Sigmoid colon (tissue), 6 donors: ENCODE measurements at regions not wholly inside any gene's neighbourhood (a gene's known extent, or its start where the extent isn't known, plus 50 kb on each side); places are given as distances from the start of the nearest gene placed in this dataset.

ENCODE experiments used
- DNase-seq: peaks from one replicate; pipeline ENCODE4 v3.0.0-alpha.2; 2019
- H3K27ac ChIP-seq, 4 donors: fragments of 200-600 bp; sonication (generic); one replicate each; pipeline ENCODE4 v1.5.1; 2016 to 2019; ENCODE audit warnings: mild to moderate bottlenecking in 1 of 4
- H3K27me3 ChIP-seq, 3 donors: fragments of 200-600 bp; sonication (generic); one replicate each; pipeline ENCODE4 v1.5.1; 2019; ENCODE audit warnings: mild to moderate bottlenecking in 1 of 3
- H3K36me3 ChIP-seq, 4 donors: fragments of 200-600 bp; sonication (generic); one replicate each; pipeline ENCODE4 v1.5.1; 2016 to 2019
- H3K4me1 ChIP-seq, 4 donors: fragments of 200-600 bp; sonication (generic); one replicate each; pipeline ENCODE4 v1.5.1; 2017 to 2019
- H3K4me3 ChIP-seq, 4 donors: fragments of 200-600 bp; sonication (generic); one replicate each; pipeline ENCODE4 v1.5.1; 2017 to 2019; ENCODE audit warnings: mild to moderate bottlenecking in 2 of 4, moderate library complexity in 1 of 4
- H3K9me3 ChIP-seq, 4 donors: fragments of 200-600 bp in 3 of 4; sonication (generic) in 3 of 4; one replicate each; pipeline versions ENCODE4 v1.5.1 to v1.6.1; 2013 to 2019
- EP300 ChIP-seq, 4 donors: sonication (generic); formaldehyde crosslinking; IDR thresholded peaks; one replicate each; pipeline ENCODE4 v1.6.1; 2017; ENCODE audit warnings: antibody characterized with exemption in 4 of 4
- POLR2A ChIP-seq, 2 donors: fragments of 450-650 bp; IDR thresholded peaks; one replicate each; pipeline ENCODE4 v1.6.1; 2016; ENCODE audit warnings: antibody characterized with exemption in 2 of 2, mild to moderate bottlenecking in 2 of 2, moderate library complexity in 2 of 2
- POLR2AphosphoS5 ChIP-seq, 4 donors: sonication (generic); formaldehyde crosslinking; IDR thresholded peaks; one replicate each; pipeline ENCODE4 v1.6.1; 2017; ENCODE audit warnings: antibody characterized with exemption in 4 of 4
- WGBS, 2 donors: extraction: QIAGEN DNeasy Blood & Tissue Kit; methylation state at CpG; one replicate each; pipeline ENCODE4 v1.1.7; 2013; 5-methylcytosine and 5-hydroxymethylcytosine counted together
- intact Hi-C: fragments of 100-400 bp; cut with DNase I; formaldehyde crosslinking; loops from one replicate; pipeline ENCODE4 v1.15.1; 2023
- TF ChIP-seq, protein P1 (sequence below), 4 experiments: fragments of 450-650 bp in 3 of 4; fragments of 200-600 bp in 1 of 4; IDR thresholded peaks; one replicate each; pipeline ENCODE4 v1.5.1; 2016 to 2019; ENCODE audit warnings: antibody characterized with exemption in 4 of 4, mild to moderate bottlenecking in 3 of 4, moderate library complexity in 2 of 4
- donor health status: healthy with polysubstance abuse.
- donor health status: healthy.

DNA sequence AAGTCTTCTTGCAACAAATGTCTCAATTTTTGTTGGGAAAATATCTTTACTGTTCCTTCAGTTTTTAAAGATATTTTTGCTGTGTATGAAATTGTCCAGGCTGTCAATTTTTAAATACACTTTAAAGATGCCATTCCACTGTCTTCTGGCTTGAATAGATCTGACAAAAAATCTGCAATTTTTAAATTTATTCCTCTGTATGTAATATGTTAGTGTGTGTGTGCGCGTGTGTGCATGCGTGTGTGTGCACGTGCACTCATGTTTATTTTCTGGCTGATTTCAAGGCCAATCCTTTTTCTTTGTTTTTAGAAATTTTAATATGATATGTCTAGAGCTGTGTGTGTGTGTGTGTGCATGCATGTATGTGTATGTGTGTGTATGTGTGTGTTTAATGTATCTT is 263.2 kb upstream of the SESN3 start:
- no peaks in the 10 kb centered on the region for H3K9me3 ChIP-seq
- DNase-seq: no peak
- H3K27me3 ChIP-seq: no peaks in the 10 kb centered on the region
- H3K4me3 ChIP-seq: no peak overlapping the region
- H3K4me1 ChIP-seq: no peaks in the 10 kb centered on the region
- no peaks in the 10 kb centered on the region for H3K36me3 ChIP-seq
- intact Hi-C loops: no loop called here
- WGBS, 2 donors: 95 to 98% methylated on average over 4 of the region's 4 CpGs
- no peak overlapping the region for H3K27ac ChIP-seq
- TF ChIP-seq EP300 (IDR thresholded peaks at IDR 0.05) (no peak), POLR2AphosphoS5 (IDR thresholded peaks at IDR 0.05) (no peak), POLR2A (IDR thresholded peaks at IDR 0.05) (no peak)
- TF ChIP-seq, protein P1, sequence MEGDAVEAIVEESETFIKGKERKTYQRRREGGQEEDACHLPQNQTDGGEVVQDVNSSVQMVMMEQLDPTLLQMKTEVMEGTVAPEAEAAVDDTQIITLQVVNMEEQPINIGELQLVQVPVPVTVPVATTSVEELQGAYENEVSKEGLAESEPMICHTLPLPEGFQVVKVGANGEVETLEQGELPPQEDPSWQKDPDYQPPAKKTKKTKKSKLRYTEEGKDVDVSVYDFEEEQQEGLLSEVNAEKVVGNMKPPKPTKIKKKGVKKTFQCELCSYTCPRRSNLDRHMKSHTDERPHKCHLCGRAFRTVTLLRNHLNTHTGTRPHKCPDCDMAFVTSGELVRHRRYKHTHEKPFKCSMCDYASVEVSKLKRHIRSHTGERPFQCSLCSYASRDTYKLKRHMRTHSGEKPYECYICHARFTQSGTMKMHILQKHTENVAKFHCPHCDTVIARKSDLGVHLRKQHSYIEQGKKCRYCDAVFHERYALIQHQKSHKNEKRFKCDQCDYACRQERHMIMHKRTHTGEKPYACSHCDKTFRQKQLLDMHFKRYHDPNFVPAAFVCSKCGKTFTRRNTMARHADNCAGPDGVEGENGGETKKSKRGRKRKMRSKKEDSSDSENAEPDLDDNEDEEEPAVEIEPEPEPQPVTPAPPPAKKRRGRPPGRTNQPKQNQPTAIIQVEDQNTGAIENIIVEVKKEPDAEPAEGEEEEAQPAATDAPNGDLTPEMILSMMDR (IDR thresholded peaks at IDR 0.05): no peak

DNA sequence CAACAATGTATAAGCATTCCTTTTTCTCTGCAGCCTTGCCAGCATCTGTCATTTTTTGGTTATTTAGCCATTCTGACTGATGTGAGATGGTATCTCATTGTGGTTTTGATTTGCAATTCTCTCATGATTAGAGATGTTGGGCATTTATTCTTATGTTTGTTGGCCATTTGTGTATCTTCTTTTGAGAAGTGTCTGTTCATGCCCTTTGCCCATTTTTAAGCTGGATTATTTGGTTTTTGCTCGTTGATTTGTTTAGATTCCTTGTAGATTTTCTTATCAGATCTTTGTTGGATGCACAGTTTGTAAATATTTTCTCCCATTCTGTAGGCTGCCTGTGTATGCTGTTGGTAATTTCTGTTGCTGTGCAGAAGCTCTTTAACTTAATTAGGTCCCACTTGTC is 259.6 kb upstream of the SESN3 start:
- intact Hi-C loops: no loop called here
- WGBS, 2 donors: 23 to 77% methylated on average over 1 of the region's 1 CpG
- TF ChIP-seq POLR2A (IDR thresholded peaks at IDR 0.05) (no peak), POLR2AphosphoS5 (IDR thresholded peaks at IDR 0.05) (no peak), EP300 (IDR thresholded peaks at IDR 0.05) (no peak)
- TF ChIP-seq, protein P1 (IDR thresholded peaks at IDR 0.05): no peak
- Histone ChIP-seq H3K4me1 (no peaks in the 10 kb centered on the region), H3K27ac (no peak overlapping the region), H3K4me3 (no peak overlapping the region), H3K36me3 (no peaks in the 10 kb centered on the region), H3K27me3 (no peaks in the 10 kb centered on the region), H3K9me3 (no peaks in the 10 kb centered on the region)
- no peak for DNase-seq

DNA sequence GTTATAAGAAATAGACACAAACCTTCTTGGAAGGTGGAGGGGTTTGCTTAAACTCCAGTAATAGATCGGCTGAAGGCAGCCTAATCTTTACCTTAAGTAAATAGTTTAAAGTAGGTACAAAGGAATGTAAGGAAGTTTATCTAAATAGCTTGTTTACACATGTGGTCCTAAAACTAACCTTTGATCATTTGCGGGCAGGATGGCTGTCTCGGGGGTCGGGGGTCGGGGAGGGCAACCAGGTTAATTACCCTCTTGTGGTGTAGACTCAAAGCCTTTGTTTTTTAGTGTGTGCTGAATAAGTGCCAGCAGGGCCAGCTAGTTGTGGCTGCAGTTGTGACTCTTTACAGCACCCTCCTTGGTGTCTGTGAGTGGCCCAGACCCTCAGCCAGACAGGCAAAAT is 256.9 kb upstream of the SESN3 start:
- Histone ChIP-seq H3K36me3 (no peaks in the 10 kb centered on the region), H3K9me3 (no peaks in the 10 kb centered on the region), H3K4me3 (no peak overlapping the region), H3K4me1 (no peaks in the 10 kb centered on the region), H3K27ac (no peak overlapping the region), H3K27me3 (no peaks in the 10 kb centered on the region)
- DNase-seq: no peak
- no peak for TF ChIP-seq POLR2AphosphoS5 (IDR thresholded peaks at IDR 0.05)
- no peak for TF ChIP-seq POLR2A (IDR thresholded peaks at IDR 0.05)
- TF ChIP-seq EP300 (IDR thresholded peaks at IDR 0.05): no peak
- intact Hi-C loops: no loop called here
- 17 to 51% methylated on average over 5 of the region's 5 CpGs for WGBS, 2 donors

DNA sequence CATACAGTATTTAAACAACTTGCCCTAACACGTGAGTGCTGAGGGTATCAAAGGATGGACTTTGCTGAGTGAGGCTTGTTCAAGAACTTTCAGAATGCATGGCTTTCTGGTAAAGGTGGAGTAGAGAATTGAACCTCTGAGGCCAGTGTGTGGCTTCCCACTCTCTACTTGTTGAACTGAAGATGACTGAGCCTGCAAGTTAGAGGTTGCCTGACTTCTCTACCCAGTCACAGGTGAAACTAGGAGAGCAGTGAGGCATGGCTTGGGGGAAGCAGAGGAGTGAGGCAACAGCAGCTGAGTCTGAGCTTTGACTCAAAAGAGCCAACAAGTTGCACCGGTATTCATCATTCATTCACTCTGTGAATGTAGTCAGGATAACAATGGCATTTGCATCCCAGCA is 256.4 kb upstream of the SESN3 start:
- intact Hi-C loops: no loop called here
- 38 to 59% methylated on average over 2 of the region's 2 CpGs for WGBS, 2 donors
- Histone ChIP-seq H3K27ac (no peak overlapping the region), H3K27me3 (no peaks in the 10 kb centered on the region), H3K4me3 (no peak overlapping the region), H3K36me3 (no peaks in the 10 kb centered on the region), H3K9me3 (no peaks in the 10 kb centered on the region), H3K4me1 (no peaks in the 10 kb centered on the region)
- no peak for DNase-seq
- no peak for TF ChIP-seq EP300 (IDR thresholded peaks at IDR 0.05)

DNA sequence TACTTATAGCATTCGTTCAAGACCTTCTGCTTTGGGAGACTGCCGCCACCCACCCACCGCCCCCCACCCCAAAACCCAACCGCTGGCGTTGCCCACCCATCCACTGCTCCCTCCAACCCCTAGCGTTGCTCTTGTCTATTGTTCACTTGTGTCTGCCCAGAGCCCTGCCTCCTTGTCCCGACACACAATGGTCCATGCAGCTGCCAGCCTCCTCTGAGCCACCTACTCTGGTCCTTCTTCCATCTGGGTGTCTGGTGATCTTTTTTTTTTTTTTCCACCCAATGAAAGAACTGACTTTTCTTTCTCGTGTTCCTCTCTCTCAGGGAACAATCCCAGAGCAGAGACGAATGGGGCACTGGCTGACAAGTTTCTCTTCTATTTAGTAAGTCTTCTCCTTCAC is 256.0 kb upstream of the SESN3 start:
- WGBS, 2 donors: 94 to 95% methylated on average over 9 of the region's 9 CpGs
- TF ChIP-seq POLR2AphosphoS5 (IDR thresholded peaks at IDR 0.05): no peak
- no peak for TF ChIP-seq EP300 (IDR thresholded peaks at IDR 0.05)
- TF ChIP-seq POLR2A (IDR thresholded peaks at IDR 0.05): no peak
- TF ChIP-seq, protein P1 (IDR thresholded peaks at IDR 0.05): no peak
- Histone ChIP-seq H3K4me3 (no peak overlapping the region), H3K27ac (no peak overlapping the region), H3K9me3 (no peaks in the 10 kb centered on the region), H3K27me3 (no peaks in the 10 kb centered on the region), H3K4me1 (no peaks in the 10 kb centered on the region), H3K36me3 (no peaks in the 10 kb centered on the region)
- no peak for DNase-seq
- intact Hi-C loops: no loop called here

DNA sequence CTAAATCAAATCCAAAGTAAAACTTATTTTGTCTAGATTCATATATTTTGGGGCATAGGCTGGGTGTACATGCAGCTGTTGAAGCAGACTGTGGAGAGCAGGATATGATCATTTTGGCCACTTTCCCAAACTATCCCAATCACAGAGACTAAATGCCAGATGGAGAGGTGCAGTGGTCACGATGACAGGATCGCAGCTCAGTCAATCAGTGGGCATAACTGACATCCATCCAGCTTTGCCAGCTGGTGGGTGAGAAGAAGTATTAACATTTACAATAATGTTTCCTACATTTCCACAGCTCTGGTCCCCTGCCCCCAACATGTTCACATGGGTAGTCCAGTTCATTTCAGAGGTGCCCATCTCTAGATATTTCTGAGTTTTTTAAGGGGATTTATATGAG is 255.5 kb upstream of the SESN3 start:
- 85 to 91% methylated on average over 2 of the region's 2 CpGs for WGBS, 2 donors
- TF ChIP-seq EP300 (IDR thresholded peaks at IDR 0.05): no peak
- TF ChIP-seq, protein P1 (IDR thresholded peaks at IDR 0.05): no peak
- no peak for TF ChIP-seq POLR2AphosphoS5 (IDR thresholded peaks at IDR 0.05)
- no peak for TF ChIP-seq POLR2A (IDR thresholded peaks at IDR 0.05)
- H3K4me1 ChIP-seq: no peaks in the 10 kb centered on the region
- H3K4me3 ChIP-seq: no peak overlapping the region
- H3K27me3 ChIP-seq: no peaks in the 10 kb centered on the region
- H3K36me3 ChIP-seq: no peaks in the 10 kb centered on the region
- no peaks in the 10 kb centered on the region for H3K9me3 ChIP-seq
- DNase-seq: no peak
- intact Hi-C loops: no loop called here
- H3K27ac ChIP-seq: no peak overlapping the region
